ENCODE measurements at regions not wholly inside any gene's neighbourhood (a gene's known extent, or its start where the extent isn't known, plus 50 kb on each side); places are given as distances from the start of the nearest gene placed in this dataset.

DNA sequence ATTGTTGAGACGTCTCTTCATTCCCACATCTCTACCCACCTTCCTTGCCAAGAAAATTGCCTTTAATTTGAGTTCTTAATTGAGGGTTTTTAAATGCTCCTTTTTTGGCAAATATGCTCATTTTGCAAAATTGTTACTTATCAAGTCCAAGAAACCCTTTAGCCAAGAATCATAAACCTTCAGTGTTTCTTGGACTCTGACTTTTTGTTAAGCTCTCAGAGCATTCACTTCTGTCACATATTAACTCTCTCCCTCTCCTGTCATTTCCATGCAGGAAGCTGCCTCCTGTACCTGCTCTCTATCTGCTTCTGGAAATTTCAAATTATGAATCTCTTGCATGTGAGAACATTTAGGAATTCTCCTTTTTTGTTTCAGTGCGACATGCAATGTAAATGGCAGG is 100.0 kb upstream of the PIEZO2 start:
- H3K27ac ChIP-seq = no peak overlapping the region
- TF ChIP-seq, protein P1, sequence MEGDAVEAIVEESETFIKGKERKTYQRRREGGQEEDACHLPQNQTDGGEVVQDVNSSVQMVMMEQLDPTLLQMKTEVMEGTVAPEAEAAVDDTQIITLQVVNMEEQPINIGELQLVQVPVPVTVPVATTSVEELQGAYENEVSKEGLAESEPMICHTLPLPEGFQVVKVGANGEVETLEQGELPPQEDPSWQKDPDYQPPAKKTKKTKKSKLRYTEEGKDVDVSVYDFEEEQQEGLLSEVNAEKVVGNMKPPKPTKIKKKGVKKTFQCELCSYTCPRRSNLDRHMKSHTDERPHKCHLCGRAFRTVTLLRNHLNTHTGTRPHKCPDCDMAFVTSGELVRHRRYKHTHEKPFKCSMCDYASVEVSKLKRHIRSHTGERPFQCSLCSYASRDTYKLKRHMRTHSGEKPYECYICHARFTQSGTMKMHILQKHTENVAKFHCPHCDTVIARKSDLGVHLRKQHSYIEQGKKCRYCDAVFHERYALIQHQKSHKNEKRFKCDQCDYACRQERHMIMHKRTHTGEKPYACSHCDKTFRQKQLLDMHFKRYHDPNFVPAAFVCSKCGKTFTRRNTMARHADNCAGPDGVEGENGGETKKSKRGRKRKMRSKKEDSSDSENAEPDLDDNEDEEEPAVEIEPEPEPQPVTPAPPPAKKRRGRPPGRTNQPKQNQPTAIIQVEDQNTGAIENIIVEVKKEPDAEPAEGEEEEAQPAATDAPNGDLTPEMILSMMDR (IDR thresholded peaks at IDR 0.05) = no peak
- DNase-seq = no peak
- H3K4me1 ChIP-seq = no peaks in the 10 kb centered on the region
- no peaks in the 10 kb centered on the region for H3K27me3 ChIP-seq
- no peaks in the 10 kb centered on the region for H3K36me3 ChIP-seq
- no peak overlapping the region for H3K4me3 ChIP-seq
- H3K9me3 ChIP-seq = no peaks in the 10 kb centered on the region
- intact Hi-C loops (cut with DNase I; ENCODE audit: low total_unique reads) = no loop called here

GRCh38 chr18:11247381-11247970 is 98.1 kb upstream of the PIEZO2 start:
- intact Hi-C loops (cut with DNase I; ENCODE audit: low total_unique reads) = no loop called here
- no peak overlapping the region for H3K4me3 ChIP-seq
- no peaks in the 10 kb centered on the region for H3K36me3 ChIP-seq
- TF ChIP-seq, protein P1 (IDR thresholded peaks at IDR 0.05) = no peak
- no peaks in the 10 kb centered on the region for H3K4me1 ChIP-seq
- no peak overlapping the region for H3K27ac ChIP-seq
- H3K9me3 ChIP-seq = no peaks in the 10 kb centered on the region
- no peaks in the 10 kb centered on the region for H3K27me3 ChIP-seq
- DNase-seq = no peak

DNA sequence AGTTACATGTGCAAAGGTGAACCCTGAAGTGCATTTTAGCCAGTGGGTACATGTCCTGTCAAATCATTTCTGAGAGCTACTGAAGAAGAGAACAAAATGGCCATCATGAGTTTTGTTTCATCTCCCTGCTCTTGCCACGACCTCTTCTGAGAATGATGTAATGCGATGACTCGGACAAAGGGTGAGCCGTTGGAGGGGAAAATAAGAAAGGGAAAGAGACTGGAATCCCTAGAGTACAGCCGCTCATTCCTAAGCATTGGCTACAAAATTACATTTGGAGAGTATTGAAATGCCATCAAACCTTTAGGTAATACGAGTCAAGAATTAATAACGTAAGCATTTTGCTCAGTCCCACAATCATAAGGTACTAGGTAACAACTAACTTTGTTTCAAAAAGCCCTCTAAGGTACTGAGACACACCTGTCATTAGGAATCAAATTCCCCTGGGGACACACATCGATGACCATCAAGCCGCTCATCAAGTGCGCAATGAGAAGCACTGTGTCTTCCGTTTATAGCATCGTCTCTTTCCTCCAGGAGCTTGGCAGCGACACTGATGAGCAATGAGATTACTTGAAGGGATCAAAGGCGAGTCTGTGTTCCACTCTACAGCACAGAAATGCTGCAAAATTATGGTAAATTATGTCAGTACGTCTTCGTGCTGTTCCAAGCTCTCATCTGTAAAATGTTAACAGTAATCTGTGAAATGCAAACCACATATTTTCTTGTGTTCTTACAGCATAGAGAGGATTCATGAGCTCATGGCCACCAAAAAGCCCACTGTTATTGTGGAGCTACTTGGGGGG is 97.3 kb upstream of the PIEZO2 start:
- H3K27me3 ChIP-seq = no peaks in the 10 kb centered on the region
- no peaks in the 10 kb centered on the region for H3K4me1 ChIP-seq
- H3K27ac ChIP-seq = no peak overlapping the region
- intact Hi-C loops (cut with DNase I; ENCODE audit: low total_unique reads) = no loop called here
- no peaks in the 10 kb centered on the region for H3K36me3 ChIP-seq
- TF ChIP-seq, protein P1 (IDR thresholded peaks at IDR 0.05) = no peak
- H3K9me3 ChIP-seq = no peaks in the 10 kb centered on the region
- no peak for DNase-seq
- no peak overlapping the region for H3K4me3 ChIP-seq

DNA sequence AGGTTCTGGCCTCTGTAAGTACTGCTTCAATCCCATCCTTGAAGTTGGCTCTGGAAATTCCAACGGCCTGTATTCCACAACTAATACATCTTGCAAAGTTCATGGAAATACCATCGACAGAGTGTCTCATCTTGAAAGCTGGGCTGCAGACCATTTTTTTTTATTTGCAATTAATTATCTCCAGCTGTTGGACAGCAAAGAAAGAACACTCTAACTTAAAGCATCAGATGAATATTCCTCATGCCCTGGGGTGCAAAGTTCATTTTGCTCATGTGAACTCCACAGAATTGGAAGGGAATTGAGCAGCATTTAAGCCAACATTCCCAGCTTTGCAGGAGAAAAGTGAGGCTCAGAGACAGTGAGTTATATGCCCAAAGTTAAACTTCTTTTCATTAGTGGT is 96.5 kb upstream of the PIEZO2 start:
- intact Hi-C loops (cut with DNase I; ENCODE audit: low total_unique reads) = no loop called here
- Histone ChIP-seq H3K27me3 (no peaks in the 10 kb centered on the region), H3K9me3 (no peaks in the 10 kb centered on the region), H3K4me3 (no peak overlapping the region), H3K36me3 (no peaks in the 10 kb centered on the region), H3K4me1 (no peaks in the 10 kb centered on the region), H3K27ac (no peak overlapping the region)
- DNase-seq = no peak
- TF ChIP-seq, protein P1 (IDR thresholded peaks at IDR 0.05) = no peak

DNA sequence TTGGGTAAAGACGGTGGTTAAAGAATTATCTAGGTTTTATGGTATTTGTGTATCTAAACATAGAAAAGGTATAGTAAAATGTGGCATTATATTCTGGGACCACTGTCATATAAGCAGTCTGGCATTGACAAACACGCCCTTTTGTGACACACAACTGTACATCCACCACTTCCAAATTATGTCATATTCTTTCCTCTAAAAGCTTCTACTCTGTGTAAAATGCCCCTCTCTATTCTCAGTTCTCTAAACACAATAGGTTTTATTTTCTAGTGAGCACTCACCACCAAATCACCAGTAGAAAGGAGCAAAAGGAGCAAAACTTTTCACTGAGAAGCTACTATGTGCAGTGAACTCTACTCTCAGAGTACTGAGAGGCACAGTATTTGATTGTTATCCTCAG is 88.1 kb upstream of the PIEZO2 start:
- Histone ChIP-seq H3K36me3 (no peaks in the 10 kb centered on the region), H3K27ac (no peak overlapping the region), H3K9me3 (peaks cover 0 to 3% (median 0%) of the 10 kb centered on the region in 3 donors), H3K4me3 (no peak overlapping the region), H3K4me1 (no peaks in the 10 kb centered on the region), H3K27me3 (no peaks in the 10 kb centered on the region)
- TF ChIP-seq, protein P1 (IDR thresholded peaks at IDR 0.05) = no peak
- intact Hi-C loops (cut with DNase I; ENCODE audit: low total_unique reads) = no loop called here
- no peak for DNase-seq

Data from tibial artery (tissue), 4 donors.